Panc1 (cell line): ENCODE measurements at regions not wholly inside any gene's neighbourhood (a gene's known extent, or its start where the extent isn't known, plus 50 kb on each side); places are given as distances from the start of the nearest gene placed in this dataset.

ENCODE experiments used
- ATAC-seq: fragments of 200-7000 bp; cut with Tn5 transposase; 2 replicates; pipeline ENCODE4 v1.9.1; 2020; ENCODE audit warnings: mild to moderate bottlenecking, moderate library complexity
- BruUV-seq: library from RNA; stranded (reverse); fragments of 400-500 nt; replicated peaks from 2 replicates; lab custom pipeline; 2021; lab: Mats Ljungman, UMichigan
- CTCF ChIA-PET: fragments of 300-600 bp; sonication (Branson Sonifier 250); formaldehyde crosslinking; loops from one replicate; lab custom pipeline; 2022; ENCODE audit warnings: antibody characterized with exemption; lab: Charles Lee
- POLR2A ChIA-PET: fragments of 300-600 bp; sonication (Branson Sonifier 250); formaldehyde crosslinking; loops from one replicate; lab custom pipeline; 2022; ENCODE audit warnings: antibody characterized with exemption; lab: Charles Lee
- DNase-seq: peaks from one replicate; pipeline ENCODE4 v3.0.0-alpha.2; 2010; ENCODE audit warnings: low read depth, low spot score
- H3K27ac ChIP-seq: 2 replicates; pipeline ENCODE4 v1.5.1; 2011; ENCODE audit warnings: mild to moderate bottlenecking, low read length, inconsistent platforms
- H3K27me3 ChIP-seq: fragments of 200-500 bp; sonication (Bioruptor generic); 2 replicates; pipeline ENCODE4 v1.6.0; 2014; ENCODE audit warnings: low read length, inconsistent platforms; ENCODE audit not compliant: control insufficient read depth, insufficient read depth
- H3K36me3 ChIP-seq: fragments of 200-500 bp; sonication (Bioruptor generic); 2 replicates; pipeline ENCODE4 v1.5.1; 2014; ENCODE audit warnings: inconsistent platforms, mild to moderate bottlenecking, low read length, moderate library complexity; ENCODE audit not compliant: control insufficient read depth, insufficient read depth
- H3K4me1 ChIP-seq: 2 replicates; pipeline ENCODE4 v1.5.1; 2011; ENCODE audit warnings: inconsistent platforms, mild to moderate bottlenecking, low read length, moderate library complexity; ENCODE audit not compliant: control insufficient read depth, insufficient read depth
- H3K4me3 ChIP-seq, 2 experiments: 2 replicates each; pipeline ENCODE4 v1.5.1; 2011 to 2012; ENCODE audit warnings: low read depth in 2 of 2, low read length in 2 of 2, mild to moderate bottlenecking in 2 of 2, inconsistent platforms in 1 of 2, moderate library complexity in 1 of 2
- H3K9me3 ChIP-seq: fragments of 200-500 bp; sonication (Bioruptor generic); 2 replicates; pipeline ENCODE4 v1.5.1; 2014; ENCODE audit warnings: low read depth, mild to moderate bottlenecking, inconsistent platforms, low read length, moderate library complexity; ENCODE audit not compliant: control insufficient read depth, insufficient read depth
- POLR2AphosphoS5 ChIP-seq: IDR thresholded peaks from 2 replicates; pipeline ENCODE4 v1.6.1; 2012; ENCODE audit warnings: mild to moderate bottlenecking, low read depth, low read length, moderate library complexity
- SIN3A ChIP-seq: IDR thresholded peaks from 2 replicates; pipeline ENCODE4 v1.6.1; 2012; ENCODE audit warnings: low read depth, mild to moderate bottlenecking, low read length, moderate library complexity, borderline replicate concordance; ENCODE audit not compliant: insufficient read depth
- TCF7L2 ChIP-seq: IDR thresholded peaks from 2 replicates; pipeline ENCODE4 v1.6.1; 2011; ENCODE audit warnings: mild to moderate bottlenecking, low read depth, low read length, inconsistent platforms
- in situ Hi-C: cut with HindIII; loops from 2 replicates; pipeline ENCODE4 v1.10.0; 2016; ENCODE audit warnings: low sequenced_read_pairs, low pct_unique_long_range_greater_than_20kb
- intact Hi-C: fragments of 100-400 bp; cut with micrococcal nuclease; formaldehyde crosslinking; loops from one replicate; pipeline ENCODE4 v1.10.0; 2022; ENCODE audit not compliant: unreplicated experiment
- TF ChIP-seq, protein P1 (sequence below): fragments of 450-650 bp; IDR thresholded peaks from 2 replicates; pipeline ENCODE4 v1.5.1; 2017; ENCODE audit warnings: mild to moderate bottlenecking
- TF ChIP-seq, protein P2 (sequence below), 2 experiments: IDR thresholded peaks; 2 replicates each; pipeline ENCODE4 v1.6.1; 2011 to 2012; ENCODE audit warnings: low read depth in 2 of 2, control low read depth in 1 of 2, low read length in 1 of 2, mild to moderate bottlenecking in 1 of 2, moderate library complexity in 1 of 2; ENCODE audit not compliant: insufficient read depth in 1 of 2

DNA sequence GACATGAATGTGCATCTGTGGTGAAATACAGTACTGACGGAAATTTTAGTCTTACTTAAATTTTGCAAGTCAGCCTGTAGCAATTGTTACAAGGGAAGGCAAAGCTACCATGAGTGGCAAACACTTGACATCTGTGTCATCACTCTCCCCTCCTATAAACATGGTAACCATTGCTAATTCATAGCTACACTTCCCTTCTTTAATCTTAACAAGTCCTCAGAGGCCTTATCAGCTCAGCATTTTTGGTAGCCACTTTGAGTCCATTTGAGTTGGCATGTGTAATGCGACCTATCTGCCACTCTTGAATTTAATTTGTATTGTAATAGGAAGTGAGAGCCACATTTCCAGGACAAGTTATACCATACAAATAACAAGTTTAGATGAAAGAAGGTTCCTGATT lies 218.1 kb downstream of the RMST start:
- no peaks in the 10 kb centered on the region for H3K4me1 ChIP-seq
- BruUV-seq: no TSS peak
- no peak for DNase-seq
- ATAC-seq: no peak
- TF ChIP-seq SIN3A (no peak), TCF7L2 (no peak), POLR2AphosphoS5 (no peak)
- TF ChIP-seq, protein P1, sequence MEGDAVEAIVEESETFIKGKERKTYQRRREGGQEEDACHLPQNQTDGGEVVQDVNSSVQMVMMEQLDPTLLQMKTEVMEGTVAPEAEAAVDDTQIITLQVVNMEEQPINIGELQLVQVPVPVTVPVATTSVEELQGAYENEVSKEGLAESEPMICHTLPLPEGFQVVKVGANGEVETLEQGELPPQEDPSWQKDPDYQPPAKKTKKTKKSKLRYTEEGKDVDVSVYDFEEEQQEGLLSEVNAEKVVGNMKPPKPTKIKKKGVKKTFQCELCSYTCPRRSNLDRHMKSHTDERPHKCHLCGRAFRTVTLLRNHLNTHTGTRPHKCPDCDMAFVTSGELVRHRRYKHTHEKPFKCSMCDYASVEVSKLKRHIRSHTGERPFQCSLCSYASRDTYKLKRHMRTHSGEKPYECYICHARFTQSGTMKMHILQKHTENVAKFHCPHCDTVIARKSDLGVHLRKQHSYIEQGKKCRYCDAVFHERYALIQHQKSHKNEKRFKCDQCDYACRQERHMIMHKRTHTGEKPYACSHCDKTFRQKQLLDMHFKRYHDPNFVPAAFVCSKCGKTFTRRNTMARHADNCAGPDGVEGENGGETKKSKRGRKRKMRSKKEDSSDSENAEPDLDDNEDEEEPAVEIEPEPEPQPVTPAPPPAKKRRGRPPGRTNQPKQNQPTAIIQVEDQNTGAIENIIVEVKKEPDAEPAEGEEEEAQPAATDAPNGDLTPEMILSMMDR: no peak
- TF ChIP-seq, protein P2, sequence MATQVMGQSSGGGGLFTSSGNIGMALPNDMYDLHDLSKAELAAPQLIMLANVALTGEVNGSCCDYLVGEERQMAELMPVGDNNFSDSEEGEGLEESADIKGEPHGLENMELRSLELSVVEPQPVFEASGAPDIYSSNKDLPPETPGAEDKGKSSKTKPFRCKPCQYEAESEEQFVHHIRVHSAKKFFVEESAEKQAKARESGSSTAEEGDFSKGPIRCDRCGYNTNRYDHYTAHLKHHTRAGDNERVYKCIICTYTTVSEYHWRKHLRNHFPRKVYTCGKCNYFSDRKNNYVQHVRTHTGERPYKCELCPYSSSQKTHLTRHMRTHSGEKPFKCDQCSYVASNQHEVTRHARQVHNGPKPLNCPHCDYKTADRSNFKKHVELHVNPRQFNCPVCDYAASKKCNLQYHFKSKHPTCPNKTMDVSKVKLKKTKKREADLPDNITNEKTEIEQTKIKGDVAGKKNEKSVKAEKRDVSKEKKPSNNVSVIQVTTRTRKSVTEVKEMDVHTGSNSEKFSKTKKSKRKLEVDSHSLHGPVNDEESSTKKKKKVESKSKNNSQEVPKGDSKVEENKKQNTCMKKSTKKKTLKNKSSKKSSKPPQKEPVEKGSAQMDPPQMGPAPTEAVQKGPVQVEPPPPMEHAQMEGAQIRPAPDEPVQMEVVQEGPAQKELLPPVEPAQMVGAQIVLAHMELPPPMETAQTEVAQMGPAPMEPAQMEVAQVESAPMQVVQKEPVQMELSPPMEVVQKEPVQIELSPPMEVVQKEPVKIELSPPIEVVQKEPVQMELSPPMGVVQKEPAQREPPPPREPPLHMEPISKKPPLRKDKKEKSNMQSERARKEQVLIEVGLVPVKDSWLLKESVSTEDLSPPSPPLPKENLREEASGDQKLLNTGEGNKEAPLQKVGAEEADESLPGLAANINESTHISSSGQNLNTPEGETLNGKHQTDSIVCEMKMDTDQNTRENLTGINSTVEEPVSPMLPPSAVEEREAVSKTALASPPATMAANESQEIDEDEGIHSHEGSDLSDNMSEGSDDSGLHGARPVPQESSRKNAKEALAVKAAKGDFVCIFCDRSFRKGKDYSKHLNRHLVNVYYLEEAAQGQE (IDR thresholded peaks at IDR 0.05; ENCODE audit: insufficient read depth in 1 of 2, low read depth in 2 of 2, low read length in 1 of 2): no peak
- ChIA-PET POLR2A (no interaction called here), CTCF (no interaction called here)
- no peak overlapping the region for H3K4me3 ChIP-seq
- in situ Hi-C loops (no loop called here), intact Hi-C loops (no loop called here)
- no peaks in the 10 kb centered on the region for H3K36me3 ChIP-seq
- no peak overlapping the region for H3K27ac ChIP-seq
- no peaks in the 10 kb centered on the region for H3K27me3 ChIP-seq
- no peaks in the 10 kb centered on the region for H3K9me3 ChIP-seq

DNA sequence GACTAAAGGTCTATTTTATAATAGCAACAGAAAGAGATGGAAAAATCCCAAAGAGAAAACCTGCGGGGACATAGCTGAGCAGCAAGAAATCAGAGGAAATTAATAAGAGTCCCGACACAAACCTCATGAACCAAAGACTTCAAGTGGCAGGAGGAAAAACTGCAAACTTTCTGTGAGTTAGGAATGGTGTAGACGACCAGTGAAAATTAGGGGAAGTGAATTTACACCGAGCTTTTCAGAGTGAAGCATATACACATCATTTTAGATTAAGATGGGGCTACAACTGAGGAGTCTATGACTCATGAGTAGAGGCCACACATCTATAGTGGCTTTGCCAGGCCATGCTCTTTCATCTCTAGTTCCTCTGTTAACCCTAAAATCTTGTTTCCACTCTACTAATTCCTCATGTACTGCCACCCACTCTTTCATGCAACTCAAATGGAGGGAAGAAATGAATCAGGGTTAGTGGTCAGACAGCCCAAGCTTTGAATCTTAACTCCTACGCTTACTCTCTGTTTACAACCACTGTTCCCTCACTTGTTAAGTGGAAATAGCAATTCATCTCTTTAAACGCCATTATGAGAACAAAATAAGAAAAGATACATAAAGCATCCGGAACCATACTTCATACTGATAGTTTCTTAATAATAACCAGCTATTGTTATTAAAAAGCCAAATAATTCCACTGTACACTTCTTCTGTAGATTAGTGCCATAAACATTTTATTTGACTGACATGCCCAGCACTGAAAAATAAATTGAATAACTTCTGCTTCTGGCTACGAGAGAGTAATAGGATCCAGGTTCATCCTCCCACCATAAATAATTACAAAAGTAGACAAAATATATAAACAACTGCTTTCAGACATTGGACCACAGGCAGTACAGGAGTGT lies 219.3 kb downstream of the RMST start:
- no peak overlapping the region for H3K27ac ChIP-seq
- BruUV-seq: no TSS peak
- ATAC-seq: no peak
- no peaks in the 10 kb centered on the region for H3K27me3 ChIP-seq
- no peak for DNase-seq
- no peaks in the 10 kb centered on the region for H3K9me3 ChIP-seq
- TF ChIP-seq POLR2AphosphoS5: no peak
- TF ChIP-seq, protein P1: no peak
- TF ChIP-seq, protein P2 (IDR thresholded peaks at IDR 0.05; ENCODE audit: insufficient read depth in 1 of 2, low read depth in 2 of 2, low read length in 1 of 2): no peak
- TF ChIP-seq TCF7L2: no peak
- no peak for TF ChIP-seq SIN3A
- H3K36me3 ChIP-seq: no peaks in the 10 kb centered on the region
- in situ Hi-C loops (no loop called here), intact Hi-C loops (no loop called here)
- H3K4me3 ChIP-seq: no peak overlapping the region
- CTCF ChIA-PET: no interaction called here
- no peaks in the 10 kb centered on the region for H3K4me1 ChIP-seq
- POLR2A ChIA-PET: no interaction called here
